ENCODE measurements at regions not wholly inside any gene's neighbourhood (a gene's known extent, or its start where the extent isn't known, plus 50 kb on each side); places are given as distances from the start of the nearest gene placed in this dataset.
"Not testable (repeated sequence)": the region's sequence is repeated elsewhere in the genome, so short reads cannot be mapped to it uniquely, and the experiment has no call there.

DNA sequence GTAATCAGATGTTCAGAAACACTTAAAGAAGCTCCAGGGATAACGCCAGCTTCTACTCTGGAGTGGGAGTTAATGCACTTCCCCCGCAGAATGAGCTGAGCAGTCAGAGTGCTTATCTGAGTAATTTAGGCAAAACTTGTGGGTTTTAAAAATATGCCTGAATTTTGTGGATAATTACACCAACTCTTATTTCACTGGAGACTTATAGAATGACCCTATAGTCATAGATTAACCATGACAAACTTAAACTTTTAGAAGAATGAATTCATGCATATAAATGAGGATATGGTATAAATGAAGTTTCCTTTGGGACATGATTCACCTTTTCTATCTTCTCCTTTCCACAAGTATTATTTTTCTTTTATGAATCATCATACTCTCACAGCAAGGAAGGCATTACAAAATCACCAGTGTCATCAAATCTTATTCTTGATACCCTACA, 241.1 kb upstream of the FBXO33 start:
- Histone ChIP-seq H3K36me3 (ENCODE audit: insufficient read depth) (no peaks in the 10 kb centered on the region), H3K4me1 (ENCODE audit: insufficient read depth) (no peaks in the 10 kb centered on the region), H3K27ac (ENCODE audit: low read depth) (no peak overlapping the region), H3K4me3 (ENCODE audit: low read depth, low read length) (no peak overlapping the region)
- no peak for DNase-seq (ENCODE audit: extremely low spot score)
- whole genome bisulfite sequencing = 80% methylated on average over 2 of the region's 2 CpGs

- no peak overlapping the region for H3K27ac ChIP-seq (ENCODE audit: low read depth)
- DNase-seq (ENCODE audit: extremely low spot score) = no peak
- H3K36me3 ChIP-seq (ENCODE audit: insufficient read depth) = no peaks in the 10 kb centered on the region
- no peak overlapping the region for H3K4me3 ChIP-seq (ENCODE audit: low read depth, low read length)
- WGBS = 51% methylated on average over 1 of the region's 1 CpG
- H3K4me1 ChIP-seq (ENCODE audit: insufficient read depth) = no peaks in the 10 kb centered on the region
Observed at GRCh38 chr14:39668449-39668848, 236.2 kb upstream of the FBXO33 start.

DNA sequence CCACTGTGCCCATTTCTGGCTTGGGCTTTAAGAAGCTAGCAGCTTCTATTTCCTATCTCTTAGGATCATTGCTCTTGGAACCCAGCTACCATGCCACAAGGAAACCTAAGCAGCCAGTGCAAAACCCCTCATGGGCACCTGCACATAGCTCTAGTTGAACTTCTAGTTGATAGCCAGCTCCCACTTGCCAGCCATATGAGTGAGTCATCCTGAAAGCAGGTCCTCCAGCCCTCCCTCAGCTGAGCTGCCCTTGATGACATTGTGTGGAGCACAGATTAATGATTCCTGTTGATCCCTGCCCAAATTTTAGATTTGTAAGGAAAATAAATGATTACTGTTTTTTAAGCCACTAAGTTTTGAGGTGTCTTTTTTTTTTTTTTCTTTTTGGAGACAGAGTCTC, 234.2 kb upstream of the FBXO33 start:
- Histone ChIP-seq H3K27ac (ENCODE audit: low read depth) (no peak overlapping the region), H3K4me1 (ENCODE audit: insufficient read depth) (no peaks in the 10 kb centered on the region), H3K4me3 (ENCODE audit: low read depth, low read length) (no peak overlapping the region), H3K36me3 (ENCODE audit: insufficient read depth) (no peaks in the 10 kb centered on the region)
- no peak for DNase-seq (ENCODE audit: extremely low spot score)

DNA sequence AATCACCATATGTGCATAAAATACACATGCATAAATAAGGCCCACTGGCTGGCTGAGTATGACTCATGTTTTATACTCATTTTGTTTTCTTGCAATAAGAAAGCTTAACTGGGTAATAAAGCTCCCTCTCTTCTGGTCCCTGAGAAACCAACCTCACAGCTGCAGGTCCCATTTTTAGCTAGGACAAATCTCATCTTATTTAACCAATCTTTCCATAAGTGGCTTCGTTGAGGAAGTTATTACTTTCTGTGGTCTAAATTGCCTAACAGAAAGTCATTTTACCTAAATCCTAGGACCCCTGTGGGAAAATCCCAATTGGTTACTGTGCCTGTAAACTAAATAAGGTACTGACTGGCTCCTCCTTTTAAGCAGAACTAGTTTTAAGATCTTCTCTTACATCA, 232.8 kb upstream of the FBXO33 start:
- Histone ChIP-seq H3K36me3 (ENCODE audit: insufficient read depth) (no peaks in the 10 kb centered on the region), H3K27ac (ENCODE audit: low read depth) (no peak overlapping the region), H3K4me3 (ENCODE audit: low read depth, low read length) (no peak overlapping the region), H3K4me1 (ENCODE audit: insufficient read depth) (no peaks in the 10 kb centered on the region)
- DNase-seq (ENCODE audit: extremely low spot score) = no peak
- 63% methylated on average over 1 of the region's 1 CpG for WGBS

DNA sequence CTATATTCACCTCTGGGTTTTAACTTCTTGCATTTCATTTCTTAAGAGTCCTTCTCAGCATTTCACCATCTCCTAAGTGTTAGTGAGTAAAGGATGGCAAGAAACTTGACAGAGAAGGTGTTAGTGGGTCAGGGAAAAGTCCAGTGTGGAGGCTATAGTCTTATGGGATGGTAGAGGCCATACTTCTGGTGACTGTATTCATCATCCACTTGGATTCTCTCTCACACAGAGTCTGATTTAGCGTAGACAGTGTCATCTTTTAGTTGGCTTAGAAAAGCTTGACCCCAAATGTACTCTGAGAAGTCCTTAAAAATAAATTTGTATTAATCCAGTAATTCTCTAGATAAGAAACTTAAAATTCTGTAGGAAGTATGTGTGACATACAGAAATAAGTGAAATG, 232.4 kb upstream of the FBXO33 start:
- 87% methylated on average over 1 of the region's 1 CpG for WGBS

GRCh38 chr14:39641224-39641623, 209.0 kb upstream of the FBXO33 start:
- 87% methylated on average over 1 of the region's 1 CpG for WGBS
- no peak for DNase-seq (ENCODE audit: extremely low spot score)
- H3K4me3 ChIP-seq (ENCODE audit: low read depth, low read length) = no peak overlapping the region
- no peaks in the 10 kb centered on the region for H3K36me3 ChIP-seq (ENCODE audit: insufficient read depth)
- H3K4me1 ChIP-seq (ENCODE audit: insufficient read depth) = no peaks in the 10 kb centered on the region
- no peak overlapping the region for H3K27ac ChIP-seq (ENCODE audit: low read depth)

More for the DNA sequence above, 232.4 kb upstream of the FBXO33 start:
- no peak overlapping the region for H3K4me3 ChIP-seq (ENCODE audit: low read depth, low read length)
- no peaks in the 10 kb centered on the region for H3K36me3 ChIP-seq (ENCODE audit: insufficient read depth)
- DNase-seq (ENCODE audit: extremely low spot score) = no peak
- H3K4me1 ChIP-seq (ENCODE audit: insufficient read depth) = no peaks in the 10 kb centered on the region
- H3K27ac ChIP-seq (ENCODE audit: low read depth) = no peak overlapping the region

- not testable (repeated sequence) for H3K36me3 ChIP-seq (ENCODE audit: insufficient read depth); H3K27ac ChIP-seq (ENCODE audit: low read depth); DNase-seq (ENCODE audit: extremely low spot score); H3K4me3 ChIP-seq (ENCODE audit: low read depth, low read length); H3K4me1 ChIP-seq (ENCODE audit: insufficient read depth)
- 71% methylated on average over 12 of the region's 12 CpGs for WGBS
Observed at GRCh38 chr14:39639009-39639408, 206.8 kb upstream of the FBXO33 start.

GRCh38 chr14:39628087-39628486, 195.9 kb upstream of the FBXO33 start:
- Histone ChIP-seq H3K4me1 (ENCODE audit: insufficient read depth) (no peaks in the 10 kb centered on the region), H3K36me3 (ENCODE audit: insufficient read depth) (no peaks in the 10 kb centered on the region), H3K27ac (ENCODE audit: low read depth) (no peak overlapping the region), H3K4me3 (ENCODE audit: low read depth, low read length) (no peak overlapping the region)
- WGBS = 48% methylated on average over 3 of the region's 3 CpGs
- DNase-seq (ENCODE audit: extremely low spot score) = no peak

GRCh38 chr14:39626589-39627576, 194.7 kb upstream of the FBXO33 start:
- 90% methylated on average over 17 of the region's 17 CpGs for WGBS
- no peak for DNase-seq (ENCODE audit: extremely low spot score)
- no peaks in the 10 kb centered on the region for H3K4me1 ChIP-seq (ENCODE audit: insufficient read depth)
- no peak overlapping the region for H3K27ac ChIP-seq (ENCODE audit: low read depth)
- no peak overlapping the region for H3K4me3 ChIP-seq (ENCODE audit: low read depth, low read length)
- H3K36me3 ChIP-seq (ENCODE audit: insufficient read depth) = no peaks in the 10 kb centered on the region

- Histone ChIP-seq H3K4me1 (ENCODE audit: insufficient read depth) (no peaks in the 10 kb centered on the region), H3K4me3 (ENCODE audit: low read depth, low read length) (no peak overlapping the region), H3K36me3 (ENCODE audit: insufficient read depth) (no peaks in the 10 kb centered on the region), H3K27ac (ENCODE audit: low read depth) (no peak overlapping the region)
- DNase-seq (ENCODE audit: extremely low spot score) = no peak
- WGBS = 59% methylated on average over 1 of the region's 1 CpG
Observed at GRCh38 chr14:39621678-39622077, 189.4 kb upstream of the FBXO33 start.

DNA sequence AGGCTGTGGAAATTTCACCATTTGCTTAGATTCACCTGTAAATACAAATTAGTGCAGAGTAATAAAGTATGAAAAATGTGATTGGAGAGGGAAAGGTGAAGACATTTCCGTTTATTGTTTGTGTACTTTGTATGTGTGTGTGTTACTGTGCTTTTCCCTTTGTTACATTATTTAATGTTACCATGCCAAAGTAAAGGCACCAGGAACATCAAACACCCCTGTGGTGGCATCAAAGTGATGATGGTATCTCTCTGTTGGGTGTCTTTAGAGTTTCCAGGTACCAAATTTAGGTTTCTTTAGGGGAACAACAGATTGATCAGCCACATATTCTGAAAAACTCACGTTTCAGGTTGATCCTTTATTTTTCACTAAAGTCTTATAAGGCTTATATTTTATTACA, 189.0 kb upstream of the FBXO33 start:
- Histone ChIP-seq H3K4me1 (ENCODE audit: insufficient read depth) (no peaks in the 10 kb centered on the region), H3K4me3 (ENCODE audit: low read depth, low read length) (no peak overlapping the region), H3K27ac (ENCODE audit: low read depth) (no peak overlapping the region), H3K36me3 (ENCODE audit: insufficient read depth) (no peaks in the 10 kb centered on the region)
- DNase-seq (ENCODE audit: extremely low spot score) = no peak
- 64% methylated on average over 2 of the region's 2 CpGs for WGBS

DNA sequence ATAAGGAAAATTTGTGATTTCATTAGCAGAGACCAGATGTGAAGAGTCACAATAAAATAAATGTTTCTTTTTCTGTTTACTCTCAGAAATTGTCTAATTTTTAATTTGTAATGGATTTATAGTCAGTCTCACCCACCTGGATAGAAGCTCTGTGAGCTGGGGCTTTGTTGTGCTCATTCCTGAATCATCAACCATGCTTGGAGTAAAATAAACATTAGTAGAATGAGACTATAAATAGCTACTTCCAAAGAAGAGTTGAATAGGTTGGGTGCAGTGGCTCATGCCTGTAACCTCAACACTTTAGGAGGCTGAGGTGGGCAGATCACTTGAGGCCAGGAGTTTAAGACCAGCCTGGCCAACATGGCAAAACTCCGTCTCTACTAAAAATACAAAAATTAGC, 185.3 kb upstream of the FBXO33 start:
- Histone ChIP-seq H3K4me3 (ENCODE audit: low read depth, low read length) (no peak overlapping the region), H3K27ac (ENCODE audit: low read depth) (no peak overlapping the region), H3K4me1 (ENCODE audit: insufficient read depth) (no peaks in the 10 kb centered on the region), H3K36me3 (ENCODE audit: insufficient read depth) (no peaks in the 10 kb centered on the region)
- DNase-seq (ENCODE audit: extremely low spot score) = no peak
- 100% methylated on average over 1 of the region's 1 CpG for WGBS

- DNase-seq (ENCODE audit: extremely low spot score) = no peak
- WGBS = 70% methylated on average over 2 of the region's 2 CpGs
- H3K4me3 ChIP-seq (ENCODE audit: low read depth, low read length) = no peak overlapping the region
- H3K27ac ChIP-seq (ENCODE audit: low read depth) = no peak overlapping the region
- H3K4me1 ChIP-seq (ENCODE audit: insufficient read depth) = no peaks in the 10 kb centered on the region
- H3K36me3 ChIP-seq (ENCODE audit: insufficient read depth) = no peaks in the 10 kb centered on the region
Observed at GRCh38 chr14:39615352-39615751, 183.1 kb upstream of the FBXO33 start.

DNA sequence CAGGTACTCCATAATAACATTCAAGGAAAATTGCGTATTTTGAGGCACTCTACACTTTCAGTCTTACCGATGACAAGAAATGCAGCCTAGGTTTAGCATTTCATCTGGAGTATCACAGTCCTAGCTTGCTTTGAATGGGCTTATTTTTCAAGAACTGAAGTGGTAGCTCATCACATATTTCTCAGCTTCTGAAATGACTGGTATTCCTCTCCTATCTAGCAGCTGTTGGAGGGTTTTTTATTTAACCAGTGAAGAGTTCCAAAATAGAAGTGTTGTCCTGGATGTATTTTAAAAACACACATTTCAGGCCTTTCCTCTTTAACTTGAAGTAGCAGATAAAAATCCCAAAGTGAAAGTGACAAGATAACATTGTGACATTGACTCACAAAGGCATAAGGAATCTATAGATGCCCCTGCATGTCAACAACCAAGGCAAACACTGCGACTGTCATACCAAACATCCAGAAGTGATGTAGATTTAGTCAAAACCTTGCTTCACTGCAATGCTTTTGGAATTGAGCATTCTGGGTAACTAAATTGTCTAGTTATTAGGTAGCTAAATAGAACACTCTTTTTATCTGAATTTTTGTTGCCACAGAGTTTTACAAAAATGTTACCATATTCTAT, 182.2 kb upstream of the FBXO33 start:
- Histone ChIP-seq H3K27ac (ENCODE audit: low read depth) (no peak overlapping the region), H3K4me1 (ENCODE audit: insufficient read depth) (no peaks in the 10 kb centered on the region), H3K36me3 (ENCODE audit: insufficient read depth) (no peaks in the 10 kb centered on the region), H3K4me3 (ENCODE audit: low read depth, low read length) (no peak overlapping the region)
- no peak for DNase-seq (ENCODE audit: extremely low spot score)
- 70% methylated on average over 3 of the region's 3 CpGs for WGBS
